Motor neuron (in vitro differentiated cells): ENCODE measurements at regions not wholly inside any gene's neighbourhood (a gene's known extent, or its start where the extent isn't known, plus 50 kb on each side); places are given as distances from the start of the nearest gene placed in this dataset.
"Not testable (repeated sequence)": the region's sequence is repeated elsewhere in the genome, so short reads cannot be mapped to it uniquely, and the experiment has no call there.

Experiments
- ATAC-seq, 8 experiments: fragments of 200-7000 bp; cut with Tn5 transposase; replicated peaks in 6 of 8; 2 replicates each; pipeline ENCODE4 v1.8.0; 2021; ENCODE audit warnings: mild to moderate bottlenecking in 8 of 8, moderate library complexity in 8 of 8
- H3K27ac ChIP-seq, 2 donors: fragments of 250-450 bp; sonication (Bioruptor Pico); 2 replicates each; pipeline ENCODE4 v1.9.0; 2021; ENCODE audit warnings: antibody characterized with exemption in 2 of 2, mild to moderate bottlenecking in 2 of 2, moderate library complexity in 1 of 2
- H3K4me1 ChIP-seq, 2 donors: fragments of 250-450 bp; sonication (Bioruptor Pico); replicated peaks in 1 of 2; 2 replicates each; pipeline ENCODE4 v1.6.1; 2021; ENCODE audit warnings: antibody characterized with exemption in 2 of 2, mild to moderate bottlenecking in 2 of 2, moderate library complexity in 1 of 2
- H3K4me3 ChIP-seq, 5 donors: fragments of 250-450 bp; sonication (Bioruptor Pico); 2 replicates each; pipeline ENCODE4 v1.9.0; 2021; ENCODE audit warnings: antibody characterized with exemption in 5 of 5, mild to moderate bottlenecking in 5 of 5, moderate library complexity in 4 of 5
- WGBS, 10 experiments: fragments of 450-650 bp; shearing (Covaris generic); methylation state at CpG; one replicate each; pipeline ENCODE4 v1.0.0; 2022; 5-methylcytosine and 5-hydroxymethylcytosine counted together
- in situ Hi-C, 9 experiments: fragments of 400-800 bp; cut with MboI; loops; one replicate each; pipeline ENCODE4 v1.15.0; 2021; ENCODE audit warnings: low sequenced_read_pairs in 9 of 9, low pct_unique_long_range_greater_than_20kb in 2 of 9; ENCODE audit not compliant: unreplicated experiment in 9 of 9

- 60 to 100% (median 100%) methylated on average over 1 to 2 of the region's 4 CpGs; no CpG with 5 or more reads in 4 of the 10 experiments for WGBS, 10 experiments
These were observed 127.9 kb downstream of the EVA1A start for GRCh38 chr2:75432761-75433361.

GRCh38 chr2:75431763-75432162 lies 129.0 kb downstream of the EVA1A start:
- peaks cover 14 to 20% of the 10 kb centered on the region in 2 donors for H3K4me1 ChIP-seq
- no peak overlapping the region for H3K4me3 ChIP-seq
- in situ Hi-C loops = no loop called here
- 0 to 88% (median 80%) methylated on average over 1 of the region's 1 CpG; no CpG with 5 or more reads in 3 of the 10 experiments for WGBS, 10 experiments
- no peak overlapping the region for H3K27ac ChIP-seq
- ATAC-seq = peak in 3 of 8 experiments; percentile 34 to 46 (median 46)

More at GRCh38 chr2:75432761-75433361, 127.9 kb downstream of the EVA1A start:
- peak in 3 of 8 experiments; percentile 27 to 54 (median 35) for ATAC-seq
- in situ Hi-C loops = no loop called here
- peaks cover 13 to 18% of the 10 kb centered on the region in 2 donors for H3K4me1 ChIP-seq
- H3K4me3 ChIP-seq = no peak overlapping the region
- H3K27ac ChIP-seq = no peak overlapping the region

- no peak for ATAC-seq
- Histone ChIP-seq H3K4me3 (no peak overlapping the region), H3K27ac (no peak overlapping the region), H3K4me1 (peaks cover 14 to 20% of the 10 kb centered on the region in 2 donors)
- 71 to 100% (median 100%) methylated on average over 1 of the region's 1 CpG; no CpG with 5 or more reads in 5 of the 10 experiments for WGBS, 10 experiments
- in situ Hi-C loops = no loop called here
These were observed 129.5 kb downstream of the EVA1A start for GRCh38 chr2:75431276-75431675.

GRCh38 chr2:75430449-75430848 lies 130.3 kb downstream of the EVA1A start:
- H3K27ac ChIP-seq, H3K4me3 ChIP-seq, ATAC-seq, in situ Hi-C loops: not testable (repeated sequence)
- peaks cover 14 to 20% of the 10 kb centered on the region in 2 donors for H3K4me1 ChIP-seq
- 50 to 100% (median 80%) methylated on average over 1 to 2 of the region's 4 CpGs; no CpG with 5 or more reads in 5 of the 10 experiments for WGBS, 10 experiments

GRCh38 chr2:75428646-75429443 lies 131.9 kb downstream of the EVA1A start:
- Histone ChIP-seq H3K27ac (no peak overlapping the region), H3K4me3 (no peak overlapping the region), H3K4me1 (peaks cover 14 to 20% of the 10 kb centered on the region in 2 donors)
- in situ Hi-C loops = no loop called here
- WGBS, 10 experiments = 0 to 100% (median 82%) methylated on average over 1 to 5 of the region's 7 CpGs; no CpG with 5 or more reads in 2 of the 10 experiments
- peak in 3 of 8 experiments; percentile 18 to 91 (median 23) for ATAC-seq

- no peak for ATAC-seq
- no peak overlapping the region for H3K27ac ChIP-seq
- H3K4me3 ChIP-seq = no peak overlapping the region
- peaks cover 14 to 18% of the 10 kb centered on the region in 2 donors for H3K4me1 ChIP-seq
- in situ Hi-C loops = no loop called here
- 41 to 100% (median 58%) methylated on average over 2 of the region's 2 CpGs for WGBS, 10 experiments
These were observed 132.7 kb downstream of the EVA1A start for GRCh38 chr2:75428060-75428459.

- H3K4me1 ChIP-seq = peaks cover 10% of the 10 kb centered on the region in 2 donors
- in situ Hi-C loops = loop anchor here in 2 of 9 experiments (25.0 kb wide), 2 partner anchors 238 to 363 kb away; partner anchors contain the start of gene TACR1 (in 1 of the 2)
- peak in 3 of 8 experiments; percentile 30 to 74 (median 68) for ATAC-seq
- no peak overlapping the region for H3K4me3 ChIP-seq
- 13 to 100% (median 82%) methylated on average over 1 to 3 of the region's 4 CpGs; no CpG with 5 or more reads in 5 of the 10 experiments for WGBS, 10 experiments
- H3K27ac ChIP-seq = no peak overlapping the region
These were observed 135.7 kb downstream of the EVA1A start for GRCh38 chr2:75424936-75425619.

- H3K4me3 ChIP-seq = no peak overlapping the region
- ATAC-seq = peak in 1 of 8 experiments; percentile 70
- 83 to 100% (median 90%) methylated on average over 1 of the region's 1 CpG; no CpG with 5 or more reads in 4 of the 10 experiments for WGBS, 10 experiments
- no peaks in the 10 kb centered on the region for H3K4me1 ChIP-seq
- in situ Hi-C loops = loop anchor here in 2 of 9 experiments (25.0 kb wide), 2 partner anchors 235 to 360 kb away; partner anchors contain the start of gene TACR1 (in 1 of the 2)
- H3K27ac ChIP-seq = no peak overlapping the region
These were observed 138.8 kb downstream of the EVA1A start for GRCh38 chr2:75421986-75422385.

- H3K4me3 ChIP-seq = no peak overlapping the region
- in situ Hi-C loops = loop anchor here in 2 of 9 experiments (25.0 kb wide), 2 partner anchors 229 to 354 kb away; partner anchors contain the start of gene TACR1 (in 1 of the 2)
- peak in 1 of 8 experiments; percentile 32 for ATAC-seq
- 9 to 67% (median 61%) methylated on average over 2 to 5 of the region's 5 CpGs for WGBS, 10 experiments
- peaks cover 5 to 6% of the 10 kb centered on the region in 2 donors for H3K4me1 ChIP-seq
- no peak overlapping the region for H3K27ac ChIP-seq
These were observed 144.1 kb downstream of the EVA1A start for GRCh38 chr2:75416420-75417342.

- 11 to 100% (median 83%) methylated on average over 1 of the region's 1 CpG; no CpG with 5 or more reads in 2 of the 10 experiments for WGBS, 10 experiments
- Histone ChIP-seq H3K4me1 (peaks cover 5 to 6% of the 10 kb centered on the region in 2 donors), H3K4me3 (no peak overlapping the region), H3K27ac (no peak overlapping the region)
- ATAC-seq = no peak
- in situ Hi-C loops = loop anchor here in 2 of 9 experiments (25.0 kb wide), 2 partner anchors 228 to 353 kb away; partner anchors contain the start of gene TACR1 (in 1 of the 2)
These were observed 145.0 kb downstream of the EVA1A start for GRCh38 chr2:75415731-75416130.

- H3K4me1 ChIP-seq = peaks cover 5 to 6% of the 10 kb centered on the region in 2 donors
- no peak overlapping the region for H3K4me3 ChIP-seq
- no peak overlapping the region for H3K27ac ChIP-seq
- in situ Hi-C loops = loop anchor here in 2 of 9 experiments (25.0 kb wide), 2 partner anchors 228 to 353 kb away; partner anchors contain the start of gene TACR1 (in 1 of the 2)
- 25 to 100% (median 94%) methylated on average over 1 to 4 of the region's 4 CpGs for WGBS, 10 experiments
- no peak for ATAC-seq
These were observed 145.6 kb downstream of the EVA1A start for GRCh38 chr2:75415111-75415626.
